MCF 10A (cell line): ENCODE measurements at regions not wholly inside any gene's neighbourhood (a gene's known extent, or its start where the extent isn't known, plus 50 kb on each side); places are given as distances from the start of the nearest gene placed in this dataset.
"Not testable (repeated sequence)": the region's sequence is repeated elsewhere in the genome, so short reads cannot be mapped to it uniquely, and the experiment has no call there.

Source experiments
- BruUV-seq: library from RNA; stranded (reverse); fragments of 400-500 nt; replicated peaks from 2 replicates; lab custom pipeline; 2021; lab: Mats Ljungman, UMichigan
- CTCF ChIA-PET: fragments of 300-600 bp; sonication (Branson Sonifier 250); formaldehyde crosslinking; extraction: SDS; loops from one replicate; lab custom pipeline; 2021; ENCODE audit warnings: antibody characterized with exemption, inconsistent platforms; lab: Yijun Ruan, JAX
- POLR2A ChIA-PET: fragments of 300-600, 350-650 bp; sonication (Branson Sonifier 250); formaldehyde crosslinking; extraction: SDS; loops from one replicate; lab custom pipeline; 2020; ENCODE audit warnings: antibody characterized with exemption, inconsistent platforms; lab: Yijun Ruan, JAX
- DNase-seq: peaks from one replicate; pipeline ENCODE4 v3.0.0-alpha.2; 2018; ENCODE audit not compliant: unreplicated experiment
- H3K27ac Mint-ChIP-seq: one replicate; pipeline ENCODE4 v1.8.0; 2022; ENCODE audit warnings: mild to moderate bottlenecking, low read depth, mixed read lengths; ENCODE audit not compliant: unreplicated experiment
- H3K27me3 Mint-ChIP-seq: one replicate; pipeline ENCODE4 v1.8.0; 2022; ENCODE audit warnings: mixed read lengths; ENCODE audit not compliant: insufficient read depth, unreplicated experiment
- H3K36me3 Mint-ChIP-seq: one replicate; pipeline ENCODE4 v1.8.0; 2022; ENCODE audit warnings: mild to moderate bottlenecking, moderate library complexity, mixed read lengths; ENCODE audit not compliant: insufficient read depth, unreplicated experiment
- H3K4me1 Mint-ChIP-seq: one replicate; pipeline ENCODE4 v1.8.0; 2022; ENCODE audit warnings: mixed read lengths; ENCODE audit not compliant: insufficient read depth, unreplicated experiment
- H3K4me3 Mint-ChIP-seq: one replicate; pipeline ENCODE4 v1.8.0; 2022; ENCODE audit warnings: mild to moderate bottlenecking, moderate library complexity, mixed read lengths; ENCODE audit not compliant: unreplicated experiment
- H3K9me3 Mint-ChIP-seq: one replicate; pipeline ENCODE4 v1.8.0; 2022; ENCODE audit warnings: mixed read lengths; ENCODE audit not compliant: unreplicated experiment
- intact Hi-C: fragments of 100-400 bp; cut with micrococcal nuclease; formaldehyde crosslinking; loops from 2 replicates; pipeline ENCODE4 v1.14.1; 2022
- TF ChIP-seq, protein P1 (sequence below): fragments of 200-600 bp; IDR thresholded peaks from one replicate; pipeline ENCODE4 v1.8.0; 2022; ENCODE audit warnings: antibody characterized with exemption, mild to moderate bottlenecking; ENCODE audit not compliant: unreplicated experiment

DNA sequence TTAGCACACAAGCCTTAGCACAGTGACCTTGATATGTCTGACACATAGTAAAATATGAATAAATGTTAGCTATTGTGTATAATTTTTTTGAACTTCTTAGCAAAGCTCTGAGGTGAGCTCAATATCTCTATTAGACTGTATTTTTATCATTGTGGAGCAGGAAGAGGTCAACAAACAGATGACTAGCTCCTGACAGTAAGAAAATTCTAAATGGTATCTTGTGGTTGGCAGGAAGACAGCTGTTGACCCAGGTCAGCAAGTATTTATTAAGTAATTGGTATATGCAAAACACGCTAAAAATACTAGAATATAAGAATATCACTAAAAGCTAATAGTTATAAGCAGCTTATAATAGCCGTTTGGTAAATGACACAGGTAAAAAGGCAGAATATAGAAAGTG is 77.5 kb upstream of the MARCKS start:
- BruUV-seq: no TSS peak
- CTCF ChIA-PET: interaction anchor here (0.6 to 0.8 kb wide), 2 partner anchors 70 to 1231 kb away, joined by 3 to 4 read pairs; no protein-coding TSS in a partner anchor
- Mint-ChIP-seq H3K4me1 (no peaks in the 10 kb centered on the region), H3K27ac (no peak overlapping the region), H3K9me3 (no peaks in the 10 kb centered on the region), H3K36me3 (no peaks in the 10 kb centered on the region), H3K27me3 (no peaks in the 10 kb centered on the region), H3K4me3 (no peak overlapping the region)
- TF ChIP-seq, protein P1, sequence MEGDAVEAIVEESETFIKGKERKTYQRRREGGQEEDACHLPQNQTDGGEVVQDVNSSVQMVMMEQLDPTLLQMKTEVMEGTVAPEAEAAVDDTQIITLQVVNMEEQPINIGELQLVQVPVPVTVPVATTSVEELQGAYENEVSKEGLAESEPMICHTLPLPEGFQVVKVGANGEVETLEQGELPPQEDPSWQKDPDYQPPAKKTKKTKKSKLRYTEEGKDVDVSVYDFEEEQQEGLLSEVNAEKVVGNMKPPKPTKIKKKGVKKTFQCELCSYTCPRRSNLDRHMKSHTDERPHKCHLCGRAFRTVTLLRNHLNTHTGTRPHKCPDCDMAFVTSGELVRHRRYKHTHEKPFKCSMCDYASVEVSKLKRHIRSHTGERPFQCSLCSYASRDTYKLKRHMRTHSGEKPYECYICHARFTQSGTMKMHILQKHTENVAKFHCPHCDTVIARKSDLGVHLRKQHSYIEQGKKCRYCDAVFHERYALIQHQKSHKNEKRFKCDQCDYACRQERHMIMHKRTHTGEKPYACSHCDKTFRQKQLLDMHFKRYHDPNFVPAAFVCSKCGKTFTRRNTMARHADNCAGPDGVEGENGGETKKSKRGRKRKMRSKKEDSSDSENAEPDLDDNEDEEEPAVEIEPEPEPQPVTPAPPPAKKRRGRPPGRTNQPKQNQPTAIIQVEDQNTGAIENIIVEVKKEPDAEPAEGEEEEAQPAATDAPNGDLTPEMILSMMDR: no peak
- POLR2A ChIA-PET: interaction anchor here (0.6 to 1.2 kb wide), 2 partner anchors 10 to 48 kb away, joined by 3 read pairs; no protein-coding TSS in a partner anchor
- no peak for DNase-seq
- intact Hi-C loops: no loop called here

DNA sequence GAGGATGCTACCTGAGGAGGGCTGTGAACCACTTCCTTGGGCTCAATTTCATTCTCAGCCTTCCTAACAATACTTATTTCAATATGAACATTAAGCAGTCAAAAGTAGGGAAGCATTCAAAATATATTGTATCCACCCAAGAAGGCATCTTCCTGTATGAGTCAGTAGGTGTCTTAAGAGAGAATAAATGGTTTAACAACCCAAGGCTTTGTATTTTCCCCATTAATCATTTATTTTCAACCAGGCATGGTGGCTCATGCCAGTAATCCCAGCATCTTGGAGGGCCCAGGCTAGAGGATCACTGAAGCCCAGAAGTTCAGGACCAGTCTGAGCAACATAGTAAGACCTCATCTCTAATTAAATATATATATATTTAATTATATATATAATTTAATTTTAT is 74.5 kb upstream of the MARCKS start:
- TF ChIP-seq, protein P1: no peak
- Mint-ChIP-seq H3K27ac (no peak overlapping the region), H3K36me3 (no peaks in the 10 kb centered on the region), H3K4me3 (no peak overlapping the region), H3K9me3 (no peaks in the 10 kb centered on the region), H3K4me1 (no peaks in the 10 kb centered on the region), H3K27me3 (no peaks in the 10 kb centered on the region)
- ChIA-PET CTCF (no interaction called here), POLR2A (interaction anchor here (0.6 kb wide), 1 partner anchor 57 kb away, joined by 3 read pairs; no protein-coding TSS in a partner anchor)
- DNase-seq: no peak
- intact Hi-C loops: no loop called here
- BruUV-seq: no TSS peak

- ChIA-PET POLR2A (no interaction called here), CTCF (interaction anchor here (0.6 to 1.1 kb wide), 3 partner anchors 57 to 372 kb away, joined by 3 to 4 read pairs (median 3); no protein-coding TSS in a partner anchor)
- no peaks in the 10 kb centered on the region for H3K9me3 Mint-ChIP-seq
- no peaks in the 10 kb centered on the region for H3K36me3 Mint-ChIP-seq
- intact Hi-C loops: no loop called here
- no peak for DNase-seq
- H3K27me3 Mint-ChIP-seq: no peaks in the 10 kb centered on the region
- no peak overlapping the region for H3K27ac Mint-ChIP-seq
- BruUV-seq: no TSS peak
- no peaks in the 10 kb centered on the region for H3K4me1 Mint-ChIP-seq
- no peak overlapping the region for H3K4me3 Mint-ChIP-seq
- TF ChIP-seq, protein P1: no peak
Measured at GRCh38 chr6:113786168-113786567, 71.0 kb upstream of the MARCKS start.

DNA sequence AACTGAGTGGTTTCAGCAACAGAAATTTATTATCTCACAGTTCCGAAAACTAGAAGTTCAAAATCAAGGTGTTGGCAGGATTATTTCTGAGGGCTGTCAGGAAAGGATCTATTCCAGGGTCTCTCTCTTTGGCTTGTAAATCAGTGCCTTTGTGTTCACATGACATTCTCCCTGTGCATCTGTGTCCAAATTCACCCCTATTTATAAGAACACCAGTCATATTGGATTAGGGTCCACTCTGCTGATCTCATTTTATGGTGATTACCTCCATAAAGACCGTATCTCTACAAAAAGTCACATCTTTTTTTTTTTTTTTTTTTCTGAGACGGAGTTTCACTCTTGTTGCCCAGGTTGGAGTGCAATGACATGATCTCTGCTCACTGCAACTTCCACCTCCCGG is 68.6 kb upstream of the MARCKS start:
- H3K27ac Mint-ChIP-seq: no peak overlapping the region
- BruUV-seq: no TSS peak
- intact Hi-C loops: no loop called here
- TF ChIP-seq, protein P1: no peak
- no peak overlapping the region for H3K4me3 Mint-ChIP-seq
- ChIA-PET POLR2A (interaction anchor here (0.8 to 1.0 kb wide), 2 partner anchors 8 to 26 kb away, joined by 3 read pairs; no protein-coding TSS in a partner anchor), CTCF (no interaction called here)
- no peak for DNase-seq
- H3K4me1 Mint-ChIP-seq: no peaks in the 10 kb centered on the region
- no peaks in the 10 kb centered on the region for H3K36me3 Mint-ChIP-seq
- H3K27me3 Mint-ChIP-seq: no peaks in the 10 kb centered on the region
- no peaks in the 10 kb centered on the region for H3K9me3 Mint-ChIP-seq

DNA sequence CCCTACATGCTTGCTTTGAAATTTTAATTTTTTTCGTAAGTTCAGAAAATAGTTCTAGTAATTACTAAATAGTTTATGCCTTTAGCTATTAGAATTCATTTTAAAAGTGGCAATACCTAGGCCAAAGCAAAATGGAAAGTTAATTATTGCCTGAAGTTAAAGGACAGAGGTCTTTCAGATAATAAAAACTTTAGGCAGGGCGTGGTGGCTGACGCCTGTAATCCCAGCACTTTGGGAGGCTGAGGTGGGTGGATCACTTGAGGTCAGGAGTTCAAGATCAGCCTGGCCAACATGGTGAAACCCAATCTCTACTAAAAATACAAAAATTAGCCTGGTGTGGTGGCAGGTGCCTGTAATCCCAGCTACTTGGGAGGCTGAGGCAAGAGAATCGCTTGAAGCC is 65.9 kb upstream of the MARCKS start:
- CTCF ChIA-PET: interaction anchor here (0.6 to 0.7 kb wide), 2 partner anchors 62 to 1044 kb away, joined by 3 read pairs; no protein-coding TSS in a partner anchor
- H3K4me3 Mint-ChIP-seq, intact Hi-C loops: not testable (repeated sequence)

DNA sequence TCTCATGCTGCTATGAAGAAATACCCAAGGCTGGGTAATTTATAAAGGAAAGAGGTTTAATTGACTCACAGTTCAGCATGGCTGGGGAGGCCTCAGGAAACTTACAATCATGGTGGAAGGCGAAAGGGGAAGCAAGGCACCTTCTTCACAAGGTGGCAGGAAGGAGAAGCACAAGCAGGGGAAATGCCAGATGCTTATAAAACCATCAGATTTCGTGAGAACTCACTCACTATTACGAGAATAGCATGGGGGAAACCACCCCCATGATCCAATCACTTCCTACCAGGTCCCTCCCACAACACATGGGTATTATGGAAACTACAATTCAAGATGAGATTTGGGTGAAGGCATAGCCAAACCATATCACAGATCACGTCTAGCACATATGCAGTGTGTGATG is 61.8 kb upstream of the MARCKS start:
- POLR2A ChIA-PET, H3K27ac Mint-ChIP-seq, H3K36me3 Mint-ChIP-seq, H3K9me3 Mint-ChIP-seq, intact Hi-C loops, DNase-seq, H3K4me1 Mint-ChIP-seq, H3K4me3 Mint-ChIP-seq, H3K27me3 Mint-ChIP-seq, BruUV-seq: not testable (repeated sequence)
- CTCF ChIA-PET: interaction anchor here (0.5 to 0.6 kb wide), 3 partner anchors 35 to 146 kb away, joined by 3 to 4 read pairs (median 3); no protein-coding TSS in a partner anchor

More for the DNA sequence above, 65.9 kb upstream of the MARCKS start:
- H3K36me3 Mint-ChIP-seq, H3K27me3 Mint-ChIP-seq, H3K27ac Mint-ChIP-seq, H3K9me3 Mint-ChIP-seq, BruUV-seq, DNase-seq, H3K4me1 Mint-ChIP-seq: not testable (repeated sequence)
- POLR2A ChIA-PET: interaction anchor here (0.7 kb wide), 1 partner anchor 10 kb away, joined by 3 read pairs; no protein-coding TSS in a partner anchor
